ENCODE measurements at regions not wholly inside any gene's neighbourhood (a gene's known extent, or its start where the extent isn't known, plus 50 kb on each side); places are given as distances from the start of the nearest gene placed in this dataset.
"Not testable (repeated sequence)": the region's sequence is repeated elsewhere in the genome, so short reads cannot be mapped to it uniquely, and the experiment has no call there.

- H3F3A ChIP-seq (ENCODE audit: insufficient read depth, low read length, poor library complexity, severe bottlenecking), result no peaks in the 10 kb centered on the region
- H3K4me3 ChIP-seq (ENCODE audit: low read length), result no peak overlapping the region
- no peaks in the 10 kb centered on the region for H3K79me2 ChIP-seq (replicated peaks; ENCODE audit: insufficient read depth, low read length)
- H2AFZ ChIP-seq (ENCODE audit: low read depth, low read length), result no peak overlapping the region
- H4K20me1 ChIP-seq (ENCODE audit: insufficient read depth), result no peaks in the 10 kb centered on the region
- peaks cover 2% of the 10 kb centered on the region for H3K9me3 ChIP-seq (ENCODE audit: low read length)
- H3K9me2 ChIP-seq (ENCODE audit: insufficient read depth, low read length), result no peaks in the 10 kb centered on the region
- H3K9ac ChIP-seq (ENCODE audit: low read length), result peak overlapping the region; percentile 43
- H3K27ac ChIP-seq (ENCODE audit: low read length), result peak overlapping the region; percentile 63
- no peaks in the 10 kb centered on the region for H3K27me3 ChIP-seq (ENCODE audit: insufficient read depth, low read depth, low read length)
- TF ChIP-seq POLR2AphosphoS5 (IDR thresholded peaks at IDR 0.05) (peak; percentile 85), MXI1 (conservative IDR thresholded peaks at IDR 0.05; ENCODE audit: poor library complexity, severe bottlenecking) (no peak), TAF1 (IDR thresholded peaks at IDR 0.05; ENCODE audit: low read depth) (no peak), SMC3 (conservative IDR thresholded peaks at IDR 0.05; ENCODE audit: poor library complexity) (no peak), EZH2 (IDR thresholded peaks at IDR 0.05; ENCODE audit: borderline replicate concordance, insufficient read depth, low read length, poor library complexity, severe bottlenecking) (no peak), EP300 (conservative IDR thresholded peaks at IDR 0.05; ENCODE audit: poor library complexity, severe bottlenecking) (peak; percentile 99)
- TF ChIP-seq, protein P1, sequence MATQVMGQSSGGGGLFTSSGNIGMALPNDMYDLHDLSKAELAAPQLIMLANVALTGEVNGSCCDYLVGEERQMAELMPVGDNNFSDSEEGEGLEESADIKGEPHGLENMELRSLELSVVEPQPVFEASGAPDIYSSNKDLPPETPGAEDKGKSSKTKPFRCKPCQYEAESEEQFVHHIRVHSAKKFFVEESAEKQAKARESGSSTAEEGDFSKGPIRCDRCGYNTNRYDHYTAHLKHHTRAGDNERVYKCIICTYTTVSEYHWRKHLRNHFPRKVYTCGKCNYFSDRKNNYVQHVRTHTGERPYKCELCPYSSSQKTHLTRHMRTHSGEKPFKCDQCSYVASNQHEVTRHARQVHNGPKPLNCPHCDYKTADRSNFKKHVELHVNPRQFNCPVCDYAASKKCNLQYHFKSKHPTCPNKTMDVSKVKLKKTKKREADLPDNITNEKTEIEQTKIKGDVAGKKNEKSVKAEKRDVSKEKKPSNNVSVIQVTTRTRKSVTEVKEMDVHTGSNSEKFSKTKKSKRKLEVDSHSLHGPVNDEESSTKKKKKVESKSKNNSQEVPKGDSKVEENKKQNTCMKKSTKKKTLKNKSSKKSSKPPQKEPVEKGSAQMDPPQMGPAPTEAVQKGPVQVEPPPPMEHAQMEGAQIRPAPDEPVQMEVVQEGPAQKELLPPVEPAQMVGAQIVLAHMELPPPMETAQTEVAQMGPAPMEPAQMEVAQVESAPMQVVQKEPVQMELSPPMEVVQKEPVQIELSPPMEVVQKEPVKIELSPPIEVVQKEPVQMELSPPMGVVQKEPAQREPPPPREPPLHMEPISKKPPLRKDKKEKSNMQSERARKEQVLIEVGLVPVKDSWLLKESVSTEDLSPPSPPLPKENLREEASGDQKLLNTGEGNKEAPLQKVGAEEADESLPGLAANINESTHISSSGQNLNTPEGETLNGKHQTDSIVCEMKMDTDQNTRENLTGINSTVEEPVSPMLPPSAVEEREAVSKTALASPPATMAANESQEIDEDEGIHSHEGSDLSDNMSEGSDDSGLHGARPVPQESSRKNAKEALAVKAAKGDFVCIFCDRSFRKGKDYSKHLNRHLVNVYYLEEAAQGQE (IDR thresholded peaks at IDR 0.05; ENCODE audit: borderline replicate concordance), result no peak
- H3K4me2 ChIP-seq (ENCODE audit: low read length), result no peak overlapping the region
- no peaks in the 10 kb centered on the region for H3K36me3 ChIP-seq (ENCODE audit: insufficient read depth, low read length)
Measured at GRCh38 chr3:135596563-135596962, 369.0 kb upstream of the PPP2R3A start.

GRCh38 chr3:135597855-135598254 is 367.7 kb upstream of the PPP2R3A start:
- Histone ChIP-seq H3F3A (ENCODE audit: insufficient read depth, low read length, poor library complexity, severe bottlenecking) (no peaks in the 10 kb centered on the region), H3K27me3 (ENCODE audit: insufficient read depth, low read depth, low read length) (no peaks in the 10 kb centered on the region), H3K27ac (ENCODE audit: low read length) (no peak overlapping the region), H3K9me2 (ENCODE audit: insufficient read depth, low read length) (no peaks in the 10 kb centered on the region), H3K4me2 (ENCODE audit: low read length) (no peak overlapping the region), H2AFZ (ENCODE audit: low read depth, low read length) (no peak overlapping the region), H3K9ac (ENCODE audit: low read length) (no peak overlapping the region), H3K4me3 (ENCODE audit: low read length) (no peak overlapping the region), H4K20me1 (ENCODE audit: insufficient read depth) (no peaks in the 10 kb centered on the region), H3K9me3 (ENCODE audit: low read length) (no peaks in the 10 kb centered on the region), H3K36me3 (ENCODE audit: insufficient read depth, low read length) (no peaks in the 10 kb centered on the region), H3K79me2 (replicated peaks; ENCODE audit: insufficient read depth, low read length) (no peaks in the 10 kb centered on the region)
- TF ChIP-seq EZH2 (IDR thresholded peaks at IDR 0.05; ENCODE audit: borderline replicate concordance, insufficient read depth, low read length, poor library complexity, severe bottlenecking) (no peak), EP300 (conservative IDR thresholded peaks at IDR 0.05; ENCODE audit: poor library complexity, severe bottlenecking) (no peak), CTCF (IDR thresholded peaks at IDR 0.05; ENCODE audit: poor library complexity, severe bottlenecking) (no peak), TAF1 (IDR thresholded peaks at IDR 0.05; ENCODE audit: low read depth) (no peak), SMC3 (conservative IDR thresholded peaks at IDR 0.05; ENCODE audit: poor library complexity) (no peak), POLR2AphosphoS5 (IDR thresholded peaks at IDR 0.05) (no peak)

GRCh38 chr3:135598597-135598996 is 366.9 kb upstream of the PPP2R3A start:
- Histone ChIP-seq H3K4me2 (ENCODE audit: low read length) (no peak overlapping the region), H3K36me3 (ENCODE audit: insufficient read depth, low read length) (no peaks in the 10 kb centered on the region), H3K27ac (ENCODE audit: low read length) (no peak overlapping the region), H3F3A (ENCODE audit: insufficient read depth, low read length, poor library complexity, severe bottlenecking) (no peaks in the 10 kb centered on the region), H3K4me3 (ENCODE audit: low read length) (no peak overlapping the region), H4K20me1 (ENCODE audit: insufficient read depth) (no peaks in the 10 kb centered on the region), H2AFZ (ENCODE audit: low read depth, low read length) (no peak overlapping the region), H3K9ac (ENCODE audit: low read length) (no peak overlapping the region), H3K27me3 (ENCODE audit: insufficient read depth, low read depth, low read length) (no peaks in the 10 kb centered on the region), H3K79me2 (replicated peaks; ENCODE audit: insufficient read depth, low read length) (no peaks in the 10 kb centered on the region), H3K9me3 (ENCODE audit: low read length) (no peaks in the 10 kb centered on the region), H3K9me2 (ENCODE audit: insufficient read depth, low read length) (no peaks in the 10 kb centered on the region)
- TF ChIP-seq EP300 (conservative IDR thresholded peaks at IDR 0.05; ENCODE audit: poor library complexity, severe bottlenecking), result no peak
- TF ChIP-seq RAD21 (conservative IDR thresholded peaks at IDR 0.05), result no peak

DNA sequence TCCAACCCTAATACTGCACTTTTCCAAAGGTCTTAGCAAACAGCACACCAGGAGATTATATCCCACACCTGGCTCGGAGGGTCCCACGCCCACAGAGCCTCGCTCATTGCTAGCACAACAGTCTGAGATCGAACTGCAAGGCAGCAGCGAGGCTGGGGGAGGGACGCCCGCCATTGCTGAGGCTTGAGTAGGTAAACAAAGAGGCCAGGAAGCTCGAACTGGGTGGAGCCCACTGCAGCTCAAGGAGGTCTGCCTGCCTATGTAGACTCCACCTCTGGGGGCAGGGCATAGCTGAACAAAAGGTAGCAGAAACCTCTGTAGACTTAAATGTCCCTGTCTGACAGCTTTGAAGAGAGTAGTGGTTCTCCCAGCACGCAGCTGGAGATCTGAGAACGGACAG is 361.0 kb upstream of the PPP2R3A start:
- H3K79me2 ChIP-seq (replicated peaks; ENCODE audit: insufficient read depth, low read length); H3K36me3 ChIP-seq (ENCODE audit: insufficient read depth, low read length); H3K27me3 ChIP-seq (ENCODE audit: insufficient read depth, low read depth, low read length); H3F3A ChIP-seq (ENCODE audit: insufficient read depth, low read length, poor library complexity, severe bottlenecking); H3K9ac ChIP-seq (ENCODE audit: low read length); H3K9me2 ChIP-seq (ENCODE audit: insufficient read depth, low read length); H3K4me2 ChIP-seq (ENCODE audit: low read length); H3K27ac ChIP-seq (ENCODE audit: low read length); H2AFZ ChIP-seq (ENCODE audit: low read depth, low read length); H4K20me1 ChIP-seq (ENCODE audit: insufficient read depth); H3K4me3 ChIP-seq (ENCODE audit: low read length); H3K9me3 ChIP-seq (ENCODE audit: low read length): not testable (repeated sequence)

All from neural cell (in vitro differentiated cells).